ENCODE measurements at regions not wholly inside any gene's neighbourhood (a gene's known extent, or its start where the extent isn't known, plus 50 kb on each side); places are given as distances from the start of the nearest gene placed in this dataset.

DNA sequence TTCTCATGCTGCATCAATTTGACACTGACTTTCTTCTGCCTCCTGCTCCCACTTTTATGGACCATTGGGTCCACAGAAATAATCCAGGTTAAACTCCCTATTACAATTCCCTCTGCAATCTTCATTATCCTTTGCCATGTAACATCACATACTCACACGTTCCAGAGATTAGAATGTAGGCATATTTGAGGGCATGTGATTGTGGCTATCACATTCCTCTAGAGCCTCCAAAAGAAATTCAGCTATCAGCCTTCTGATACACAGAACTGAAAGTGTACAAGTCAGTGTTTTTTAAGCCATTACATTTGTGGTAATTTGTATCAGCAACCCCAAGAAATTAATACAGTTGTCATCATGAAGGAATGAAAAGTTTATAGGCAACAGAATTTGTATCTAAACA is 892.4 kb downstream of the RPS29 start:
- H3K27me3 Mint-ChIP-seq (ENCODE audit: unreplicated experiment) = no peaks in the 10 kb centered on the region
- H3K4me3 Mint-ChIP-seq (ENCODE audit: unreplicated experiment) = no peak overlapping the region
- TF ChIP-seq, protein P1, sequence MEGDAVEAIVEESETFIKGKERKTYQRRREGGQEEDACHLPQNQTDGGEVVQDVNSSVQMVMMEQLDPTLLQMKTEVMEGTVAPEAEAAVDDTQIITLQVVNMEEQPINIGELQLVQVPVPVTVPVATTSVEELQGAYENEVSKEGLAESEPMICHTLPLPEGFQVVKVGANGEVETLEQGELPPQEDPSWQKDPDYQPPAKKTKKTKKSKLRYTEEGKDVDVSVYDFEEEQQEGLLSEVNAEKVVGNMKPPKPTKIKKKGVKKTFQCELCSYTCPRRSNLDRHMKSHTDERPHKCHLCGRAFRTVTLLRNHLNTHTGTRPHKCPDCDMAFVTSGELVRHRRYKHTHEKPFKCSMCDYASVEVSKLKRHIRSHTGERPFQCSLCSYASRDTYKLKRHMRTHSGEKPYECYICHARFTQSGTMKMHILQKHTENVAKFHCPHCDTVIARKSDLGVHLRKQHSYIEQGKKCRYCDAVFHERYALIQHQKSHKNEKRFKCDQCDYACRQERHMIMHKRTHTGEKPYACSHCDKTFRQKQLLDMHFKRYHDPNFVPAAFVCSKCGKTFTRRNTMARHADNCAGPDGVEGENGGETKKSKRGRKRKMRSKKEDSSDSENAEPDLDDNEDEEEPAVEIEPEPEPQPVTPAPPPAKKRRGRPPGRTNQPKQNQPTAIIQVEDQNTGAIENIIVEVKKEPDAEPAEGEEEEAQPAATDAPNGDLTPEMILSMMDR (IDR thresholded peaks at IDR 0.05; ENCODE audit: unreplicated experiment) = no peak
- no peaks in the 10 kb centered on the region for H3K36me3 Mint-ChIP-seq (ENCODE audit: low read depth, unreplicated experiment)
- H3K4me1 Mint-ChIP-seq (ENCODE audit: unreplicated experiment) = no peaks in the 10 kb centered on the region
- DNase-seq (ENCODE audit: low spot score) = no peak
- no peak overlapping the region for H3K27ac Mint-ChIP-seq (ENCODE audit: unreplicated experiment)
- no peaks in the 10 kb centered on the region for H3K9me3 Mint-ChIP-seq (ENCODE audit: unreplicated experiment)

GRCh38 chr14:48690349-48690748 is 895.8 kb downstream of the RPS29 start:
- no peak for DNase-seq (ENCODE audit: low spot score)
- H3K36me3 Mint-ChIP-seq (ENCODE audit: low read depth, unreplicated experiment) = no peaks in the 10 kb centered on the region

GRCh38 chr14:48686650-48687049 is 899.5 kb downstream of the RPS29 start:
- Mint-ChIP-seq H3K9me3 (ENCODE audit: unreplicated experiment) (no peaks in the 10 kb centered on the region), H3K27me3 (ENCODE audit: unreplicated experiment) (no peaks in the 10 kb centered on the region), H3K4me1 (ENCODE audit: unreplicated experiment) (no peaks in the 10 kb centered on the region), H3K36me3 (ENCODE audit: low read depth, unreplicated experiment) (no peaks in the 10 kb centered on the region), H3K27ac (ENCODE audit: unreplicated experiment) (no peak overlapping the region), H3K4me3 (ENCODE audit: unreplicated experiment) (no peak overlapping the region)
- DNase-seq (ENCODE audit: low spot score) = no peak
- TF ChIP-seq, protein P1 (IDR thresholded peaks at IDR 0.05; ENCODE audit: unreplicated experiment) = no peak

More at GRCh38 chr14:48690349-48690748, 895.8 kb downstream of the RPS29 start:
- H3K4me3 Mint-ChIP-seq (ENCODE audit: unreplicated experiment) = no peak overlapping the region
- no peaks in the 10 kb centered on the region for H3K9me3 Mint-ChIP-seq (ENCODE audit: unreplicated experiment)
- no peaks in the 10 kb centered on the region for H3K4me1 Mint-ChIP-seq (ENCODE audit: unreplicated experiment)
- no peak overlapping the region for H3K27ac Mint-ChIP-seq (ENCODE audit: unreplicated experiment)
- H3K27me3 Mint-ChIP-seq (ENCODE audit: unreplicated experiment) = no peaks in the 10 kb centered on the region
- TF ChIP-seq, protein P1 (IDR thresholded peaks at IDR 0.05; ENCODE audit: unreplicated experiment) = no peak

GRCh38 chr14:48672506-48672905 is 913.7 kb downstream of the RPS29 start:
- peaks cover 5% of the 10 kb centered on the region for H3K27me3 Mint-ChIP-seq (ENCODE audit: unreplicated experiment)
- no peak for DNase-seq (ENCODE audit: low spot score)
- H3K36me3 Mint-ChIP-seq (ENCODE audit: low read depth, unreplicated experiment) = no peaks in the 10 kb centered on the region
- TF ChIP-seq, protein P1 (IDR thresholded peaks at IDR 0.05; ENCODE audit: unreplicated experiment) = no peak
- no peak overlapping the region for H3K4me3 Mint-ChIP-seq (ENCODE audit: unreplicated experiment)
- no peaks in the 10 kb centered on the region for H3K9me3 Mint-ChIP-seq (ENCODE audit: unreplicated experiment)
- no peaks in the 10 kb centered on the region for H3K4me1 Mint-ChIP-seq (ENCODE audit: unreplicated experiment)
- no peak overlapping the region for H3K27ac Mint-ChIP-seq (ENCODE audit: unreplicated experiment)

- Mint-ChIP-seq H3K36me3 (ENCODE audit: low read depth, unreplicated experiment) (no peaks in the 10 kb centered on the region), H3K27me3 (ENCODE audit: unreplicated experiment) (peaks cover 5% of the 10 kb centered on the region), H3K9me3 (ENCODE audit: unreplicated experiment) (no peaks in the 10 kb centered on the region), H3K4me1 (ENCODE audit: unreplicated experiment) (no peaks in the 10 kb centered on the region), H3K4me3 (ENCODE audit: unreplicated experiment) (no peak overlapping the region), H3K27ac (ENCODE audit: unreplicated experiment) (no peak overlapping the region)
- no peak for DNase-seq (ENCODE audit: low spot score)
- TF ChIP-seq, protein P1 (IDR thresholded peaks at IDR 0.05; ENCODE audit: unreplicated experiment) = no peak
Measured at GRCh38 chr14:48670939-48671338, 915.2 kb downstream of the RPS29 start.

Measured in endothelial cell (in vitro differentiated cells).